ENCODE measurements at regions not wholly inside any gene's neighbourhood (a gene's known extent, or its start where the extent isn't known, plus 50 kb on each side); places are given as distances from the start of the nearest gene placed in this dataset.

- TF ChIP-seq CTCF (IDR thresholded peaks at IDR 0.05; ENCODE audit: insufficient read depth, low read length, poor library complexity, severe bottlenecking) (no peak), EZH2phosphoT487 (conservative IDR thresholded peaks at IDR 0.05; ENCODE audit: low read length) (no peak)
Measured at GRCh38 chr14:45990252-45990651, 661.3 kb downstream of the RPL10L start.
